ENCODE measurements at regions not wholly inside any gene's neighbourhood (a gene's known extent, or its start where the extent isn't known, plus 50 kb on each side); places are given as distances from the start of the nearest gene placed in this dataset.

GRCh38 chr15:92524161-92524560, 130.5 kb downstream of the ST8SIA2 start (continued):
- TF ChIP-seq CEBPB (IDR thresholded peaks at IDR 0.05), result no peak
- TF ChIP-seq ZFP36 (IDR thresholded peaks at IDR 0.05; ENCODE audit: borderline replicate concordance, partially characterized antibody), result no peak
- TF ChIP-seq RAD21 (conservative IDR thresholded peaks at IDR 0.05 in 1 of 2, IDR thresholded peaks at IDR 0.05 in 1 of 2), result no peak
- no peak for TF ChIP-seq SMC3 (IDR thresholded peaks at IDR 0.05)
- no peak for TF ChIP-seq EP300 (IDR thresholded peaks at IDR 0.05)
- TF ChIP-seq CBX8 (IDR thresholded peaks at IDR 0.05), result no peak
- no peak for TF ChIP-seq KDM1A (IDR thresholded peaks at IDR 0.05; ENCODE audit: low read depth)
- TF ChIP-seq KDM5A (IDR thresholded peaks at IDR 0.05), result no peak
- no peak for TF ChIP-seq MAZ (IDR thresholded peaks at IDR 0.05; ENCODE audit: borderline replicate concordance, low read depth, low read length)
- TF ChIP-seq NR3C1 (IDR thresholded peaks at IDR 0.05), result no peak

- ATAC-seq (no peak), FAIRE-seq (no peak), DNase-seq (ENCODE audit: low read depth in 1 of 2, low spot score in 1 of 2) (no peak)
- WGBS (ENCODE audit: missing lambda C conversion rate), result 91% methylated on average over 2 of the region's 2 CpGs
- CTCF ChIA-PET, result interaction anchor here (0.8 to 7.3 kb wide), 5 partner anchors 8 to 193 kb away, joined by 3 to 102 read pairs (median 16); no protein-coding TSS in a partner anchor
- H3K4me1 ChIP-seq, result no peaks in the 10 kb centered on the region
- POLR2A ChIA-PET, result no interaction called here
- H3K27ac ChIP-seq, result no peak overlapping the region
- H3K4me2 ChIP-seq, result no peak overlapping the region
- no peak overlapping the region for H3K4me3 ChIP-seq
- no peaks in the 10 kb centered on the region for H3K9me3 ChIP-seq
- TF ChIP-seq, protein P1, sequence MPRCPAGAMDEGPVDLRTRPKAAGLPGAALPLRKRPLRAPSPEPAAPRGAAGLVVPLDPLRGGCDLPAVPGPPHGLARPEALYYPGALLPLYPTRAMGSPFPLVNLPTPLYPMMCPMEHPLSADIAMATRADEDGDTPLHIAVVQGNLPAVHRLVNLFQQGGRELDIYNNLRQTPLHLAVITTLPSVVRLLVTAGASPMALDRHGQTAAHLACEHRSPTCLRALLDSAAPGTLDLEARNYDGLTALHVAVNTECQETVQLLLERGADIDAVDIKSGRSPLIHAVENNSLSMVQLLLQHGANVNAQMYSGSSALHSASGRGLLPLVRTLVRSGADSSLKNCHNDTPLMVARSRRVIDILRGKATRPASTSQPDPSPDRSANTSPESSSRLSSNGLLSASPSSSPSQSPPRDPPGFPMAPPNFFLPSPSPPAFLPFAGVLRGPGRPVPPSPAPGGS (IDR thresholded peaks at IDR 0.05), result no peak
- TF ChIP-seq ZFP36 (IDR thresholded peaks at IDR 0.05; ENCODE audit: borderline replicate concordance, partially characterized antibody), result no peak
- no peak for TF ChIP-seq CHD4 (IDR thresholded peaks at IDR 0.05; ENCODE audit: borderline replicate concordance)
- TF ChIP-seq, protein P2, sequence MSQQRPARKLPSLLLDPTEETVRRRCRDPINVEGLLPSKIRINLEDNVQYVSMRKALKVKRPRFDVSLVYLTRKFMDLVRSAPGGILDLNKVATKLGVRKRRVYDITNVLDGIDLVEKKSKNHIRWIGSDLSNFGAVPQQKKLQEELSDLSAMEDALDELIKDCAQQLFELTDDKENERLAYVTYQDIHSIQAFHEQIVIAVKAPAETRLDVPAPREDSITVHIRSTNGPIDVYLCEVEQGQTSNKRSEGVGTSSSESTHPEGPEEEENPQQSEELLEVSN (IDR thresholded peaks at IDR 0.05; ENCODE audit: borderline replicate concordance, low read depth), result no peak
- no peak for TF ChIP-seq SMC3 (IDR thresholded peaks at IDR 0.05)
- no peak for TF ChIP-seq HOXB13 (CRISPR knock-in tag; IDR thresholded peaks at IDR 0.05; ENCODE audit: low read depth)
- TF ChIP-seq ZNF302 (CRISPR knock-in tag; IDR thresholded peaks at IDR 0.05), result no peak
- no peak for TF ChIP-seq MYC (IDR thresholded peaks at IDR 0.05; ENCODE audit: borderline replicate concordance, low read length)
- TF ChIP-seq FOXS1 (CRISPR knock-in tag; IDR thresholded peaks at IDR 0.05), result no peak
- no peak for TF ChIP-seq TFCP2L1 (CRISPR knock-in tag; IDR thresholded peaks at IDR 0.05)
- no peak for TF ChIP-seq MAX (IDR thresholded peaks at IDR 0.05)
- TF ChIP-seq, protein P3, sequence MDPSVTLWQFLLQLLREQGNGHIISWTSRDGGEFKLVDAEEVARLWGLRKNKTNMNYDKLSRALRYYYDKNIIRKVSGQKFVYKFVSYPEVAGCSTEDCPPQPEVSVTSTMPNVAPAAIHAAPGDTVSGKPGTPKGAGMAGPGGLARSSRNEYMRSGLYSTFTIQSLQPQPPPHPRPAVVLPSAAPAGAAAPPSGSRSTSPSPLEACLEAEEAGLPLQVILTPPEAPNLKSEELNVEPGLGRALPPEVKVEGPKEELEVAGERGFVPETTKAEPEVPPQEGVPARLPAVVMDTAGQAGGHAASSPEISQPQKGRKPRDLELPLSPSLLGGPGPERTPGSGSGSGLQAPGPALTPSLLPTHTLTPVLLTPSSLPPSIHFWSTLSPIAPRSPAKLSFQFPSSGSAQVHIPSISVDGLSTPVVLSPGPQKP (IDR thresholded peaks at IDR 0.05; ENCODE audit: low read depth, low read length), result no peak
- no peak for TF ChIP-seq RNF2 (IDR thresholded peaks at IDR 0.05; ENCODE audit: borderline replicate concordance, low read depth)
- TF ChIP-seq KDM5A (IDR thresholded peaks at IDR 0.05), result no peak
- no peak for TF ChIP-seq HOXB5 (CRISPR knock-in tag; IDR thresholded peaks at IDR 0.05)
- TF ChIP-seq NPAS2 (CRISPR knock-in tag; IDR thresholded peaks at IDR 0.05; ENCODE audit: borderline replicate concordance), result no peak
- TF ChIP-seq CHD2 (IDR thresholded peaks at IDR 0.05; ENCODE audit: low read length, partially characterized antibody), result no peak
- TF ChIP-seq, protein P4, sequence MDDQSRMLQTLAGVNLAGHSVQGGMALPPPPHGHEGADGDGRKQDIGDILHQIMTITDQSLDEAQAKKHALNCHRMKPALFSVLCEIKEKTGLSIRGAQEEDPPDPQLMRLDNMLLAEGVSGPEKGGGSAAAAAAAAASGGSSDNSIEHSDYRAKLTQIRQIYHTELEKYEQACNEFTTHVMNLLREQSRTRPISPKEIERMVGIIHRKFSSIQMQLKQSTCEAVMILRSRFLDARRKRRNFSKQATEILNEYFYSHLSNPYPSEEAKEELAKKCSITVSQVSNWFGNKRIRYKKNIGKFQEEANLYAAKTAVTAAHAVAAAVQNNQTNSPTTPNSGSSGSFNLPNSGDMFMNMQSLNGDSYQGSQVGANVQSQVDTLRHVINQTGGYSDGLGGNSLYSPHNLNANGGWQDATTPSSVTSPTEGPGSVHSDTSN (IDR thresholded peaks at IDR 0.05), result no peak
- TF ChIP-seq ESRRA (IDR thresholded peaks at IDR 0.05; ENCODE audit: borderline replicate concordance, low read length), result no peak
Measured at GRCh38 chr15:92523176-92523575, 129.5 kb downstream of the ST8SIA2 start.

All from A549 (cell line).